K562 (cell line): ENCODE measurements at regions not wholly inside any gene's neighbourhood (a gene's known extent, or its start where the extent isn't known, plus 50 kb on each side); places are given as distances from the start of the nearest gene placed in this dataset.

ENCODE experiments used
- ATAC-seq: fragments of 200-7000 bp; cut with Tn5 transposase; 3 replicates; pipeline ENCODE4 v1.9.1; 2020; ENCODE audit warnings: moderate library complexity
- BruUV-seq: library from RNA; stranded (reverse); fragments of 400-500 nt; replicated peaks from 2 replicates; lab custom pipeline; 2021; lab: Mats Ljungman, UMichigan
- CTCF ChIA-PET: fragments of 300-600 bp; formaldehyde crosslinking; extraction: SDS; loops from one replicate; lab custom pipeline; 2021; ENCODE audit warnings: low intra/inter-chr PET ratio; lab: Yijun Ruan, JAX
- POLR2A ChIA-PET: fragments of 300-600, 350-650 bp; sonication (Branson Sonifier 250); formaldehyde crosslinking; extraction: SDS; loops from one replicate; lab custom pipeline; 2021; ENCODE audit warnings: antibody characterized with exemption, inconsistent platforms; lab: Yijun Ruan, JAX
- DNase-seq, 4 experiments: peaks; one replicate each; pipeline versions ENCODE4 v3.0.0 to v3.0.0-alpha.2; 2011 to 2018; ENCODE audit warnings: low spot score in 3 of 4, mixed read lengths in 3 of 4; ENCODE audit errors: extremely low read depth in 1 of 4
- FAIRE-seq: peaks from 2 replicates; lab custom pipeline; 2011; peaks lifted over from hg19 to GRCh38; lab: Jason Lieb, UNC
- H2AFZ ChIP-seq: 2 replicates; pipeline ENCODE4 v1.6.0; 2011; ENCODE audit warnings: low read depth, low read length, control low read depth, inconsistent platforms
- H3K27ac ChIP-seq: fragments of 200-600 bp; 3 replicates; pipeline ENCODE4 v1.8.0; 2011; ENCODE audit warnings: low read depth, mild to moderate bottlenecking, control low read depth, inconsistent platforms, low read length, moderate library complexity, mixed read lengths; ENCODE audit errors: extremely low read depth
- H3K27me3 ChIP-seq, 2 experiments: fragments of 300-600 bp in 1 of 2; 2 replicates in 1 of 2; 3 replicates in 1 of 2; pipeline versions ENCODE4 v1.6.0 to v1.8.0; 2011; ENCODE audit warnings: inconsistent platforms in 2 of 2, low read length in 2 of 2, mild to moderate bottlenecking in 1 of 2, mixed read lengths in 1 of 2, moderate library complexity in 1 of 2; ENCODE audit not compliant: control insufficient read depth in 2 of 2, insufficient read depth in 2 of 2
- H3K36me3 ChIP-seq: fragments of 300-600 bp; 3 replicates; pipeline ENCODE4 v1.8.0; 2011; ENCODE audit warnings: mild to moderate bottlenecking, low read length, inconsistent platforms; ENCODE audit not compliant: control insufficient read depth, insufficient read depth
- H3K4me1 ChIP-seq, 2 experiments: fragments of 200-600 bp in 1 of 2; replicated peaks in 1 of 2; 2 replicates in 1 of 2; 3 replicates in 1 of 2; pipeline versions ENCODE4 v1.5.1 to v1.8.0; 2011; ENCODE audit warnings: inconsistent platforms in 2 of 2, low read length in 2 of 2, mild to moderate bottlenecking in 1 of 2, mixed read lengths in 1 of 2, moderate library complexity in 1 of 2; ENCODE audit not compliant: control insufficient read depth in 2 of 2, insufficient read depth in 2 of 2
- H3K4me2 ChIP-seq: 2 replicates; pipeline ENCODE4 v1.6.1; 2011; ENCODE audit warnings: low read length, control low read depth, inconsistent platforms, mixed read lengths; ENCODE audit not compliant: insufficient read depth
- H3K4me3 ChIP-seq: fragments of 200-600 bp; sonication (generic), shearing (Covaris generic); 2 replicates; pipeline ENCODE4 v1.5.1; 2016; ENCODE audit warnings: control low read depth, inconsistent platforms
- H3K79me2 ChIP-seq: fragments of 200-600 bp; 3 replicates; pipeline ENCODE4 v1.8.0; 2011; ENCODE audit warnings: low read length, inconsistent platforms; ENCODE audit not compliant: control insufficient read depth, insufficient read depth
- H3K9ac ChIP-seq, 2 experiments: 2 replicates each; pipeline versions ENCODE4 v1.6.0 to v1.6.1; 2011; ENCODE audit warnings: low read depth in 2 of 2, low read length in 2 of 2, control low read depth in 1 of 2, inconsistent platforms in 1 of 2, mild to moderate bottlenecking in 1 of 2, mixed read lengths in 1 of 2; ENCODE audit not compliant: insufficient read depth in 1 of 2
- H3K9me1 ChIP-seq: one replicate; pipeline ENCODE4 v1.6.0; 2011; ENCODE audit warnings: inconsistent platforms, mild to moderate bottlenecking, low read length, moderate library complexity; ENCODE audit not compliant: control insufficient read depth, insufficient read depth
- H3K9me3 ChIP-seq: replicated peaks from 2 replicates; pipeline ENCODE4 v1.5.1; 2011; ENCODE audit warnings: low read depth, low read length, inconsistent platforms; ENCODE audit not compliant: control insufficient read depth, insufficient read depth
- H4K20me1 ChIP-seq: replicated peaks from 2 replicates; pipeline ENCODE4 v1.6.1; 2011; ENCODE audit warnings: low read length, inconsistent platforms, mixed read lengths; ENCODE audit not compliant: control insufficient read depth, insufficient read depth
- DNMT1 ChIP-seq: fragments of 450-650 bp; IDR thresholded peaks from 2 replicates; pipeline ENCODE4 v1.6.1; 2016; ENCODE audit warnings: antibody characterized with exemption, mild to moderate bottlenecking
- FOXP1 ChIP-seq: sonication (generic); formaldehyde crosslinking; IDR thresholded peaks from 2 replicates; pipeline ENCODE4 v1.8.0; 2022; ENCODE audit warnings: mild to moderate bottlenecking, missing genetic modification reagents
- JUN ChIP-seq, 2 experiments: sonication (generic) in 1 of 2; formaldehyde crosslinking in 1 of 2; IDR thresholded peaks; 2 replicates each; pipeline versions ENCODE4 v1.6.1 to v1.8.0; 2012 to 2022; ENCODE audit warnings: borderline replicate concordance in 2 of 2, mild to moderate bottlenecking in 2 of 2, improper control_type of control experiment in 1 of 2, low read depth in 1 of 2, low read length in 1 of 2, missing genetic modification reagents in 1 of 2
- MYNN ChIP-seq, 2 experiments: sonication (generic); formaldehyde crosslinking in 1 of 2; IDR thresholded peaks; 2 replicates each; pipeline versions ENCODE4 v1.5.0 to v1.6.1; 2016 to 2020; ENCODE audit warnings: antibody characterized with exemption in 1 of 2, missing genetic modification reagents in 1 of 2
- NCOA2 ChIP-seq, 2 experiments: fragments of 450-650 bp; IDR thresholded peaks; 2 replicates each; pipeline ENCODE4 v1.6.1; 2018; ENCODE audit warnings: mild to moderate bottlenecking in 2 of 2, moderate library complexity in 1 of 2; ENCODE audit not compliant: partially characterized antibody in 2 of 2
- RAD51 ChIP-seq: fragments of 450-650 bp; IDR thresholded peaks from 2 replicates; pipeline ENCODE4 v1.7.1; 2016; ENCODE audit warnings: low read depth, mild to moderate bottlenecking, borderline replicate concordance
- SNIP1 ChIP-seq: fragments of 450-650 bp; IDR thresholded peaks from 2 replicates; pipeline ENCODE4 v1.7.1; 2017; ENCODE audit warnings: low read depth, mild to moderate bottlenecking
- U2AF2 ChIP-seq: fragments of 200-400 bp; formaldehyde crosslinking; optimal IDR thresholded peaks from 2 replicates; pipeline ENCODE3; 2017; ENCODE audit warnings: low read depth, mild to moderate bottlenecking, low read length
- ZNF197 ChIP-seq: fragments of 200-800 bp; sonication (Bioruptor generic); IDR thresholded peaks from 2 replicates; pipeline ENCODE4 v1.6.1; 2016; ENCODE audit warnings: low read depth, missing genetic modification characterization, missing compliant biosample characterization
- ZNF408 ChIP-seq: fragments of 250-450 bp; sonication (Bioruptor Pico); IDR thresholded peaks from 2 replicates; pipeline ENCODE4 v1.4.0; 2020; ENCODE audit warnings: low read depth, mild to moderate bottlenecking, moderate library complexity
- ZNF766 ChIP-seq: fragments of 200-800 bp; sonication (Bioruptor generic); conservative IDR thresholded peaks from 2 replicates; pipeline ENCODE4 v1.6.1; 2016; ENCODE audit warnings: missing genetic modification characterization, missing compliant biosample characterization
- ZZZ3 ChIP-seq: fragments of 450-650 bp; IDR thresholded peaks from 2 replicates; pipeline ENCODE4 v1.6.1; 2016; ENCODE audit warnings: antibody characterized with exemption, mild to moderate bottlenecking, moderate library complexity
- WGBS: fragments of 100-300 bp; shearing (Covaris generic); methylation state at CpG from one replicate; pipeline ENCODE4 v1.1.6; 2016; ENCODE audit warnings: low coverage, mixed read lengths; ENCODE audit not compliant: insufficient coverage; ENCODE audit errors: missing lambda C conversion rate; 5-methylcytosine and 5-hydroxymethylcytosine counted together
- in situ Hi-C: fragments of 300-500 bp; cut with MboI; formaldehyde crosslinking; loops from 4 replicates; pipeline ENCODE4 v1.15.0; 2018; ENCODE audit warnings: inconsistent platforms, mixed read lengths
- intact Hi-C: fragments of 100-400 bp; cut with micrococcal nuclease; formaldehyde crosslinking; loops from 2 replicates; pipeline ENCODE4 v1.14.2; 2022
- TF ChIP-seq, protein P1 (sequence below): IDR thresholded peaks from 2 replicates; pipeline ENCODE4 v1.6.1; 2016; ENCODE audit warnings: missing genetic modification characterization, missing compliant biosample characterization
- TF ChIP-seq, protein P2 (sequence below): fragments of 250-450 bp; sonication (Bioruptor Pico); IDR thresholded peaks from 2 replicates; pipeline ENCODE4 v1.4.0; 2020; ENCODE audit warnings: mild to moderate bottlenecking, moderate library complexity, borderline replicate concordance
- TF ChIP-seq, protein P3 (sequence below): fragments of 450-650 bp; formaldehyde crosslinking; IDR thresholded peaks from 2 replicates; pipeline ENCODE4 v1.4.0; 2022; ENCODE audit warnings: mild to moderate bottlenecking, moderate library complexity
- TF ChIP-seq, protein P4 (sequence below): fragments of 450-650 bp; IDR thresholded peaks from 2 replicates; pipeline ENCODE4 v1.6.1; 2016; ENCODE audit warnings: missing biosample characterization, missing genetic modification characterization

DNA sequence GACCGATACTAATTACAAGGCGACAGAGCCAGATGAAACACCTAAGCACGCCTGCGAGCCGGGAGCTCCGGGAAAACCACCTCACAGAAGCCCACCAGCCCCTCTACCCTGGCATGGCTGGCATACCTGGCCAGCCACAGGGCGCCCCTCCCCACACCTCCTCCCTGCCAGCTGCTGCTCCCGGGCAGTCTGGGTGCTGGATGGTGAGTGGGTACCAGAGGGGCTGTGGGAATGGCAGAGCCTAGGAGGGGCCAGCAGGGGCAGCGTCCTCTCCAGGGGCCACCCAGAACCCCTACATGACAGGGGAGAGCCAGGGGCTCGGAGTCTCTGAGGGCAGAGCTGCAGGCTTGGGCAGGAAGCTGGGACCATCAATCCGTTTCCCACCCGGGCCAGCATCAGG lies 58.7 kb upstream of the GPC1 start:
- no TSS peak for BruUV-seq
- Histone ChIP-seq H3K9ac (no peak overlapping the region), H3K4me2 (no peak overlapping the region), H3K9me3 (no peaks in the 10 kb centered on the region), H3K27me3 (peaks cover 0 to 46% of the 10 kb centered on the region in 2 experiments; a peak in 3 of 5 replicates), H4K20me1 (no peaks in the 10 kb centered on the region), H2AFZ (no peak overlapping the region), H3K36me3 (no peaks in the 10 kb centered on the region), H3K4me3 (no peak overlapping the region), H3K27ac (no peak overlapping the region), H3K9me1 (no peaks in the 10 kb centered on the region), H3K4me1 (no peaks in the 10 kb centered on the region), H3K79me2 (no peaks in the 10 kb centered on the region)
- FAIRE-seq (no peak), ATAC-seq (no peak), DNase-seq (no peak)
- ChIA-PET CTCF (no interaction called here), POLR2A (no interaction called here)
- in situ Hi-C loops (no loop called here), intact Hi-C loops (no loop called here)
- 1% methylated on average over 11 of the region's 12 CpGs for WGBS
- TF ChIP-seq ZNF408, result no peak
- no peak for TF ChIP-seq FOXP1 (CRISPR knock-in tag)
- TF ChIP-seq DNMT1, result no peak
- TF ChIP-seq, protein P1, sequence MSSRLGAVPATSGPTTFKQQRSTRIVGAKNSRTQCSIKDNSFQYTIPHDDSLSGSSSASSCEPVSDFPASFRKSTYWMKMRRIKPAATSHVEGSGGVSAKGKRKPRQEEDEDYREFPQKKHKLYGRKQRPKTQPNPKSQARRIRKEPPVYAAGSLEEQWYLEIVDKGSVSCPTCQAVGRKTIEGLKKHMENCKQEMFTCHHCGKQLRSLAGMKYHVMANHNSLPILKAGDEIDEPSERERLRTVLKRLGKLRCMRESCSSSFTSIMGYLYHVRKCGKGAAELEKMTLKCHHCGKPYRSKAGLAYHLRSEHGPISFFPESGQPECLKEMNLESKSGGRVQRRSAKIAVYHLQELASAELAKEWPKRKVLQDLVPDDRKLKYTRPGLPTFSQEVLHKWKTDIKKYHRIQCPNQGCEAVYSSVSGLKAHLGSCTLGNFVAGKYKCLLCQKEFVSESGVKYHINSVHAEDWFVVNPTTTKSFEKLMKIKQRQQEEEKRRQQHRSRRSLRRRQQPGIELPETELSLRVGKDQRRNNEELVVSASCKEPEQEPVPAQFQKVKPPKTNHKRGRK, result no peak
- no peak for TF ChIP-seq SNIP1
- TF ChIP-seq RAD51, result no peak
- TF ChIP-seq, protein P2, sequence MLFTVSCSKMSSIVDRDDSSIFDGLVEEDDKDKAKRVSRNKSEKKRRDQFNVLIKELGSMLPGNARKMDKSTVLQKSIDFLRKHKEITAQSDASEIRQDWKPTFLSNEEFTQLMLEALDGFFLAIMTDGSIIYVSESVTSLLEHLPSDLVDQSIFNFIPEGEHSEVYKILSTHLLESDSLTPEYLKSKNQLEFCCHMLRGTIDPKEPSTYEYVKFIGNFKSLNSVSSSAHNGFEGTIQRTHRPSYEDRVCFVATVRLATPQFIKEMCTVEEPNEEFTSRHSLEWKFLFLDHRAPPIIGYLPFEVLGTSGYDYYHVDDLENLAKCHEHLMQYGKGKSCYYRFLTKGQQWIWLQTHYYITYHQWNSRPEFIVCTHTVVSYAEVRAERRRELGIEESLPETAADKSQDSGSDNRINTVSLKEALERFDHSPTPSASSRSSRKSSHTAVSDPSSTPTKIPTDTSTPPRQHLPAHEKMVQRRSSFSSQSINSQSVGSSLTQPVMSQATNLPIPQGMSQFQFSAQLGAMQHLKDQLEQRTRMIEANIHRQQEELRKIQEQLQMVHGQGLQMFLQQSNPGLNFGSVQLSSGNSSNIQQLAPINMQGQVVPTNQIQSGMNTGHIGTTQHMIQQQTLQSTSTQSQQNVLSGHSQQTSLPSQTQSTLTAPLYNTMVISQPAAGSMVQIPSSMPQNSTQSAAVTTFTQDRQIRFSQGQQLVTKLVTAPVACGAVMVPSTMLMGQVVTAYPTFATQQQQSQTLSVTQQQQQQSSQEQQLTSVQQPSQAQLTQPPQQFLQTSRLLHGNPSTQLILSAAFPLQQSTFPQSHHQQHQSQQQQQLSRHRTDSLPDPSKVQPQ, result no peak
- no peak for TF ChIP-seq MYNN (IDR thresholded peaks at IDR 0.05)
- TF ChIP-seq MYNN (CRISPR knock-in tag; IDR thresholded peaks at IDR 0.05), result no peak
- TF ChIP-seq ZNF197, result no peak
- TF ChIP-seq, protein P3, sequence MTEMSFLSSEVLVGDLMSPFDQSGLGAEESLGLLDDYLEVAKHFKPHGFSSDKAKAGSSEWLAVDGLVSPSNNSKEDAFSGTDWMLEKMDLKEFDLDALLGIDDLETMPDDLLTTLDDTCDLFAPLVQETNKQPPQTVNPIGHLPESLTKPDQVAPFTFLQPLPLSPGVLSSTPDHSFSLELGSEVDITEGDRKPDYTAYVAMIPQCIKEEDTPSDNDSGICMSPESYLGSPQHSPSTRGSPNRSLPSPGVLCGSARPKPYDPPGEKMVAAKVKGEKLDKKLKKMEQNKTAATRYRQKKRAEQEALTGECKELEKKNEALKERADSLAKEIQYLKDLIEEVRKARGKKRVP (CRISPR knock-in tag), result no peak
- no peak for TF ChIP-seq JUN (IDR thresholded peaks at IDR 0.05; ENCODE audit: borderline replicate concordance, low read depth, low read length)
- TF ChIP-seq JUN (CRISPR knock-in tag; IDR thresholded peaks at IDR 0.05; ENCODE audit: borderline replicate concordance), result no peak
- TF ChIP-seq NCOA2 (IDR thresholded peaks at IDR 0.05; ENCODE audit: partially characterized antibody in 2 of 2), result no peak
- TF ChIP-seq, protein P4, sequence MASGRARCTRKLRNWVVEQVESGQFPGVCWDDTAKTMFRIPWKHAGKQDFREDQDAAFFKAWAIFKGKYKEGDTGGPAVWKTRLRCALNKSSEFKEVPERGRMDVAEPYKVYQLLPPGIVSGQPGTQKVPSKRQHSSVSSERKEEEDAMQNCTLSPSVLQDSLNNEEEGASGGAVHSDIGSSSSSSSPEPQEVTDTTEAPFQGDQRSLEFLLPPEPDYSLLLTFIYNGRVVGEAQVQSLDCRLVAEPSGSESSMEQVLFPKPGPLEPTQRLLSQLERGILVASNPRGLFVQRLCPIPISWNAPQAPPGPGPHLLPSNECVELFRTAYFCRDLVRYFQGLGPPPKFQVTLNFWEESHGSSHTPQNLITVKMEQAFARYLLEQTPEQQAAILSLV, result no peak
- TF ChIP-seq ZNF766 (CRISPR knock-in tag), result no peak
- no peak for TF ChIP-seq ZZZ3
- TF ChIP-seq U2AF2, result no peak
